ENCODE measurements at regions not wholly inside any gene's neighbourhood (a gene's known extent, or its start where the extent isn't known, plus 50 kb on each side); places are given as distances from the start of the nearest gene placed in this dataset.

DNA sequence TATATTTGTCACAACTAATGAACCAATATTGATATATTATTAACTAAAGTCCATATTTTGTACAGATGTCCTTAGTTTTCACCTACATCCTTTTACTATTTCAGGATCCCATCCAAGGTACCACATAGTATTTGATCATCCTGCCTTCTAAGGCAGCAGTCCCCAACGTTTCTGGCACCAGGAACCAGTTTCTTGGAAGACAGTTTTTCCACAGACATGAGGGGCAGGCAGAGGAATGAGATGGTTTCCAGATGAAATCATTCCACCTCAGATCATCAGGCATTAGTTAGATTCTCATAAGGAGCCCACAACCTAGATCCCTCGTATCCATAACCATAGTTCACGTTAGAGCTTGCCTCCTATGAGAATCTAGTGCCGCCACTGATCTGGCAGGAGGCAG is 82.8 kb upstream of the BCL2L14 start:
- WGBS (ENCODE audit: low lambda C conversion rate): 56% methylated on average over 4 of the region's 4 CpGs
- H3K9me2 ChIP-seq: no peaks in the 10 kb centered on the region
- TF ChIP-seq, protein P1, sequence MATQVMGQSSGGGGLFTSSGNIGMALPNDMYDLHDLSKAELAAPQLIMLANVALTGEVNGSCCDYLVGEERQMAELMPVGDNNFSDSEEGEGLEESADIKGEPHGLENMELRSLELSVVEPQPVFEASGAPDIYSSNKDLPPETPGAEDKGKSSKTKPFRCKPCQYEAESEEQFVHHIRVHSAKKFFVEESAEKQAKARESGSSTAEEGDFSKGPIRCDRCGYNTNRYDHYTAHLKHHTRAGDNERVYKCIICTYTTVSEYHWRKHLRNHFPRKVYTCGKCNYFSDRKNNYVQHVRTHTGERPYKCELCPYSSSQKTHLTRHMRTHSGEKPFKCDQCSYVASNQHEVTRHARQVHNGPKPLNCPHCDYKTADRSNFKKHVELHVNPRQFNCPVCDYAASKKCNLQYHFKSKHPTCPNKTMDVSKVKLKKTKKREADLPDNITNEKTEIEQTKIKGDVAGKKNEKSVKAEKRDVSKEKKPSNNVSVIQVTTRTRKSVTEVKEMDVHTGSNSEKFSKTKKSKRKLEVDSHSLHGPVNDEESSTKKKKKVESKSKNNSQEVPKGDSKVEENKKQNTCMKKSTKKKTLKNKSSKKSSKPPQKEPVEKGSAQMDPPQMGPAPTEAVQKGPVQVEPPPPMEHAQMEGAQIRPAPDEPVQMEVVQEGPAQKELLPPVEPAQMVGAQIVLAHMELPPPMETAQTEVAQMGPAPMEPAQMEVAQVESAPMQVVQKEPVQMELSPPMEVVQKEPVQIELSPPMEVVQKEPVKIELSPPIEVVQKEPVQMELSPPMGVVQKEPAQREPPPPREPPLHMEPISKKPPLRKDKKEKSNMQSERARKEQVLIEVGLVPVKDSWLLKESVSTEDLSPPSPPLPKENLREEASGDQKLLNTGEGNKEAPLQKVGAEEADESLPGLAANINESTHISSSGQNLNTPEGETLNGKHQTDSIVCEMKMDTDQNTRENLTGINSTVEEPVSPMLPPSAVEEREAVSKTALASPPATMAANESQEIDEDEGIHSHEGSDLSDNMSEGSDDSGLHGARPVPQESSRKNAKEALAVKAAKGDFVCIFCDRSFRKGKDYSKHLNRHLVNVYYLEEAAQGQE (IDR thresholded peaks at IDR 0.05; ENCODE audit: low read depth, low read length): no peak
- no peak for TF ChIP-seq TAF1 (IDR thresholded peaks at IDR 0.05; ENCODE audit: borderline replicate concordance, low read depth, low read length)
- no peak for DNase-seq
- no peaks in the 10 kb centered on the region for H3F3A ChIP-seq (replicated peaks; ENCODE audit: insufficient read depth)
- H3K9me3 ChIP-seq: no peaks in the 10 kb centered on the region
- H3K36me3 ChIP-seq (replicated peaks in 1 of 2; ENCODE audit: control insufficient read depth in 1 of 2, insufficient read depth in 2 of 2, low read length in 1 of 2): no peaks in the 10 kb centered on the region
- H2AFZ ChIP-seq (ENCODE audit: low read depth): no peak overlapping the region
- no peak overlapping the region for H3K4me2 ChIP-seq
- no peak overlapping the region for H3K9ac ChIP-seq
- no peak overlapping the region for H3K27ac ChIP-seq (ENCODE audit: low read depth in 2 of 2, low read length in 1 of 2)
- H4K20me1 ChIP-seq (ENCODE audit: insufficient read depth): no peaks in the 10 kb centered on the region
- POLR2A ChIA-PET: no interaction called here
- H3K4me3 ChIP-seq (ENCODE audit: low read depth in 2 of 2, low read length in 1 of 2): no peak overlapping the region
- H3K4me1 ChIP-seq (ENCODE audit: control insufficient read depth in 1 of 2, insufficient read depth in 2 of 2, low read depth in 1 of 2, low read length in 1 of 2): peaks cover 0 to 9% of the 10 kb centered on the region in 2 experiments; a peak in 2 of 4 replicates
- CTCF ChIA-PET: no interaction called here
- H3K27me3 ChIP-seq (ENCODE audit: insufficient read depth): peaks cover 10% of the 10 kb centered on the region; the same call in 1 of the 2 replicates
- no peaks in the 10 kb centered on the region for H3K79me2 ChIP-seq (ENCODE audit: insufficient read depth)

DNA sequence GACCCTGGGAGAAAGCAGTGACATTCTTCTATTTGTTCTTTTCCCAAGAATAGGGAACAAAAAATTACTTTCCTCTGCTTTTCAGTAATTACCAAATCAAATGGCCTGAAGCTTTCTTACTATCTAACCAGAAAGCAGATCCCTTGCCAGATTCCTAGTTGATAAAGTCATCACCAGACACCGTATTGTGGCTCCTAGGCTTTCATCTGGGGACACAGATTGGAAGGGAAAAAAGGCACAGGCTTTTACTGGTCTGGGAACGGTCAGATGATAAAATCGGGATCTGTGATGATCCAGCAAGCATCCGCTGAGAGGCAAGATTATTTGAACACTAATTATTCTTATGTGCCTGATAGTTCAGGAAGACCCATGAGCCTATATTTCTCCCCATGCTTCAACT is 79.1 kb upstream of the BCL2L14 start:
- ChIA-PET CTCF (interaction anchor here (0.9 to 2.8 kb wide), 7 partner anchors 16 to 410 kb away, joined by 3 to 9 read pairs (median 3); no protein-coding TSS in a partner anchor), POLR2A (no interaction called here)
- H2AFZ ChIP-seq (ENCODE audit: low read depth): no peak overlapping the region
- H3K27me3 ChIP-seq (ENCODE audit: insufficient read depth): no peaks in the 10 kb centered on the region
- H3K9me2 ChIP-seq: no peaks in the 10 kb centered on the region
- H3K27ac ChIP-seq (ENCODE audit: low read depth in 2 of 2, low read length in 1 of 2): peak overlapping the region in 1 of 2 experiments; percentile 70; a peak in 2 of 4 replicates
- no peaks in the 10 kb centered on the region for H3F3A ChIP-seq (replicated peaks; ENCODE audit: insufficient read depth)
- no peaks in the 10 kb centered on the region for H3K9me3 ChIP-seq
- peak; percentile 67 for DNase-seq
- H3K9ac ChIP-seq: no peak overlapping the region
- no peaks in the 10 kb centered on the region for H3K79me2 ChIP-seq (ENCODE audit: insufficient read depth)
- H3K4me2 ChIP-seq: no peak overlapping the region
- TF ChIP-seq RCOR1 (IDR thresholded peaks at IDR 0.05; ENCODE audit: low read length) (0 out of 2 replicates have a peak, but pooled peaks have one; percentile 54), YY1 (IDR thresholded peaks at IDR 0.05; ENCODE audit: low read depth) (no peak), EP300 (IDR thresholded peaks at IDR 0.05; ENCODE audit: borderline replicate concordance in 1 of 2, low read depth in 1 of 2, low read length in 1 of 2) (peak in 1 of 2 experiments; percentile 93; a peak in 2 of 4 replicates), CHD2 (IDR thresholded peaks at IDR 0.05; ENCODE audit: low read length, partially characterized antibody) (peak; percentile 23), FOXJ3 (CRISPR knock-in tag; IDR thresholded peaks at IDR 0.05) (peak; percentile 38; the same call in 1 of the 2 replicates), GATA2 (CRISPR knock-in tag; IDR thresholded peaks at IDR 0.05) (peak; percentile 90), FOSL2 (IDR thresholded peaks at IDR 0.05; ENCODE audit: borderline replicate concordance, low read depth) (no peak), TCF12 (IDR thresholded peaks at IDR 0.05) (peak; percentile 37; the same call in 1 of the 2 replicates), GABPA (IDR thresholded peaks at IDR 0.05; ENCODE audit: low read depth) (no peak), RFX5 (IDR thresholded peaks at IDR 0.05; ENCODE audit: low read length) (0 out of 2 replicates have a peak, but pooled peaks have one; percentile 20)
- TF ChIP-seq, protein P2, sequence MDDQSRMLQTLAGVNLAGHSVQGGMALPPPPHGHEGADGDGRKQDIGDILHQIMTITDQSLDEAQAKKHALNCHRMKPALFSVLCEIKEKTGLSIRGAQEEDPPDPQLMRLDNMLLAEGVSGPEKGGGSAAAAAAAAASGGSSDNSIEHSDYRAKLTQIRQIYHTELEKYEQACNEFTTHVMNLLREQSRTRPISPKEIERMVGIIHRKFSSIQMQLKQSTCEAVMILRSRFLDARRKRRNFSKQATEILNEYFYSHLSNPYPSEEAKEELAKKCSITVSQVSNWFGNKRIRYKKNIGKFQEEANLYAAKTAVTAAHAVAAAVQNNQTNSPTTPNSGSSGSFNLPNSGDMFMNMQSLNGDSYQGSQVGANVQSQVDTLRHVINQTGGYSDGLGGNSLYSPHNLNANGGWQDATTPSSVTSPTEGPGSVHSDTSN (IDR thresholded peaks at IDR 0.05): no peak
- TF ChIP-seq, protein P3, sequence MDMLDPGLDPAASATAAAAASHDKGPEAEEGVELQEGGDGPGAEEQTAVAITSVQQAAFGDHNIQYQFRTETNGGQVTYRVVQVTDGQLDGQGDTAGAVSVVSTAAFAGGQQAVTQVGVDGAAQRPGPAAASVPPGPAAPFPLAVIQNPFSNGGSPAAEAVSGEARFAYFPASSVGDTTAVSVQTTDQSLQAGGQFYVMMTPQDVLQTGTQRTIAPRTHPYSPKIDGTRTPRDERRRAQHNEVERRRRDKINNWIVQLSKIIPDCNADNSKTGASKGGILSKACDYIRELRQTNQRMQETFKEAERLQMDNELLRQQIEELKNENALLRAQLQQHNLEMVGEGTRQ (IDR thresholded peaks at IDR 0.05; ENCODE audit: borderline replicate concordance, low read depth, low read length): no peak
- 18% methylated on average over 4 of the region's 4 CpGs for WGBS (ENCODE audit: low lambda C conversion rate)
- no peaks in the 10 kb centered on the region for H3K36me3 ChIP-seq (replicated peaks in 1 of 2; ENCODE audit: control insufficient read depth in 1 of 2, insufficient read depth in 2 of 2, low read length in 1 of 2)
- peaks cover 0 to 9% of the 10 kb centered on the region in 2 experiments; a peak in 2 of 4 replicates for H3K4me1 ChIP-seq (ENCODE audit: control insufficient read depth in 1 of 2, insufficient read depth in 2 of 2, low read depth in 1 of 2, low read length in 1 of 2)
- H4K20me1 ChIP-seq (ENCODE audit: insufficient read depth): no peaks in the 10 kb centered on the region
- H3K4me3 ChIP-seq (ENCODE audit: low read depth in 2 of 2, low read length in 1 of 2): no peak overlapping the region
